ENCODE measurements at regions not wholly inside any gene's neighbourhood (a gene's known extent, or its start where the extent isn't known, plus 50 kb on each side); places are given as distances from the start of the nearest gene placed in this dataset.

- ATAC-seq = no peak
- TF ChIP-seq OSR1 (CRISPR knock-in tag; IDR thresholded peaks at IDR 0.05) (no peak), ZFP30 (CRISPR knock-in tag; IDR thresholded peaks at IDR 0.05) (no peak), PPARA (CRISPR knock-in tag; IDR thresholded peaks at IDR 0.05; ENCODE audit: borderline replicate concordance) (no peak), GLIS3 (CRISPR knock-in tag; IDR thresholded peaks at IDR 0.05) (no peak), ISL1 (CRISPR knock-in tag; IDR thresholded peaks at IDR 0.05) (no peak), CREB5 (CRISPR knock-in tag; IDR thresholded peaks at IDR 0.05; ENCODE audit: low read depth) (no peak), TSHZ2 (CRISPR knock-in tag; IDR thresholded peaks at IDR 0.05) (no peak), CSRNP3 (CRISPR knock-in tag; IDR thresholded peaks at IDR 0.05) (no peak), ZC3H10 (CRISPR knock-in tag; IDR thresholded peaks at IDR 0.05) (no peak), CSDC2 (CRISPR knock-in tag; IDR thresholded peaks at IDR 0.05) (no peak), TOX (CRISPR knock-in tag; IDR thresholded peaks at IDR 0.05; ENCODE audit: borderline replicate concordance) (no peak), PATZ1 (CRISPR knock-in tag; IDR thresholded peaks at IDR 0.05; ENCODE audit: borderline replicate concordance) (no peak), BACH2 (CRISPR knock-in tag; IDR thresholded peaks at IDR 0.05; ENCODE audit: borderline replicate concordance) (no peak), TCF4 (CRISPR knock-in tag; IDR thresholded peaks at IDR 0.05; ENCODE audit: borderline replicate concordance) (no peak), ZFP3 (CRISPR knock-in tag; IDR thresholded peaks at IDR 0.05) (no peak), POU6F1 (CRISPR knock-in tag; IDR thresholded peaks at IDR 0.05; ENCODE audit: borderline replicate concordance, low read depth) (no peak)
Measured at GRCh38 chr6:98498144-98498775, 336.1 kb upstream of the POU3F2 start.

GRCh38 chr6:98498866-98499265, 335.5 kb upstream of the POU3F2 start:
- ATAC-seq = no peak
- TF ChIP-seq SNAI2 (CRISPR knock-in tag; IDR thresholded peaks at IDR 0.05) (no peak), TCF4 (CRISPR knock-in tag; IDR thresholded peaks at IDR 0.05; ENCODE audit: borderline replicate concordance) (no peak), CSDC2 (CRISPR knock-in tag; IDR thresholded peaks at IDR 0.05) (no peak), ZNF565 (CRISPR knock-in tag; conservative IDR thresholded peaks at IDR 0.05; ENCODE audit: low read depth) (no peak), ARNTL (CRISPR knock-in tag; IDR thresholded peaks at IDR 0.05; ENCODE audit: borderline replicate concordance, low read depth) (no peak), ZC3H10 (CRISPR knock-in tag; IDR thresholded peaks at IDR 0.05) (no peak), CSRNP3 (CRISPR knock-in tag; IDR thresholded peaks at IDR 0.05) (no peak), PPARA (CRISPR knock-in tag; IDR thresholded peaks at IDR 0.05; ENCODE audit: borderline replicate concordance) (no peak), TSHZ2 (CRISPR knock-in tag; IDR thresholded peaks at IDR 0.05) (no peak), RARB (CRISPR knock-in tag; IDR thresholded peaks at IDR 0.05) (no peak), PATZ1 (CRISPR knock-in tag; IDR thresholded peaks at IDR 0.05; ENCODE audit: borderline replicate concordance) (no peak), CREB5 (CRISPR knock-in tag; IDR thresholded peaks at IDR 0.05; ENCODE audit: low read depth) (no peak)

All from SK-N-SH treated with all-trans-retinoic acid at 6 μM for 48 hours (cell line).